ENCODE measurements at regions not wholly inside any gene's neighbourhood (a gene's known extent, or its start where the extent isn't known, plus 50 kb on each side); places are given as distances from the start of the nearest gene placed in this dataset.

DNA sequence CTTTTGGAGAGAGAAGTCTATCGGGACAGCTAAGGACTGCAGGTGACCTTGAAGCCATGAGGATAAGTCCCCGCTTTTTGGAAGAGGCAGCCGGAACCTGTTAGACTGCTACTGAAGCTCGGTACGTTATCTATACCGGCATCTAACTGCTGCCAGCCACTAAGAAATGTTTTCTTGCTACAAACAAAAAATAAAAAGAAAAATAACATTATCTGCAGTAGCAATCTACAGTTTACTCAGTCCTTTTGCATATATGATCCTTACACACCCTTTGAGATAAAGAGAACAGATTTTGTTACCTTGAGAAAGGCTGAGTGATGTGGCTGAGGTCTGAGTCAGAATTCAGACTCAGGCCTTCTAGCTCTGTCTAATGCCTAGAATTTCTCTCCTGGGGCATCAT, 314.6 kb downstream of the CDH26 start:
- TF ChIP-seq POLR2AphosphoS5 (IDR thresholded peaks at IDR 0.05; ENCODE audit: low read depth, low read length) = no peak
- TF ChIP-seq POLR2A (IDR thresholded peaks at IDR 0.05; ENCODE audit: low read depth, low read length) = no peak
- TF ChIP-seq TAF1 (IDR thresholded peaks at IDR 0.05; ENCODE audit: low read depth, low read length) = no peak
- no peak for TF ChIP-seq SPI1 (IDR thresholded peaks at IDR 0.05; ENCODE audit: low read depth, low read length)

Data from GM12891 (cell line).